Adrenal gland (tissue), 5 donors: ENCODE measurements at regions not wholly inside any gene's neighbourhood (a gene's known extent, or its start where the extent isn't known, plus 50 kb on each side); places are given as distances from the start of the nearest gene placed in this dataset.

Source experiments
- POLR2A ChIP-seq, 2 donors: fragments of 450-650 bp; IDR thresholded peaks; one replicate each; pipeline ENCODE4 v1.6.1; 2017; ENCODE audit warnings: antibody characterized with exemption in 2 of 2, mild to moderate bottlenecking in 2 of 2, moderate library complexity in 1 of 2
- TF ChIP-seq, protein P1 (sequence below), 6 experiments: fragments of 450-650 bp in 4 of 6; fragments of 200-600 bp in 2 of 6; sonication (generic) in 1 of 6; IDR thresholded peaks; 1 replicate in 5 of 6; 2 replicates in 1 of 6; pipeline versions ENCODE4 v1.5.1 to v1.8.0; 2016 to 2021; ENCODE audit warnings: antibody characterized with exemption in 6 of 6, mild to moderate bottlenecking in 2 of 6, moderate library complexity in 1 of 6
- donor health status: DM: no; HTN: no; CAD: no.

DNA sequence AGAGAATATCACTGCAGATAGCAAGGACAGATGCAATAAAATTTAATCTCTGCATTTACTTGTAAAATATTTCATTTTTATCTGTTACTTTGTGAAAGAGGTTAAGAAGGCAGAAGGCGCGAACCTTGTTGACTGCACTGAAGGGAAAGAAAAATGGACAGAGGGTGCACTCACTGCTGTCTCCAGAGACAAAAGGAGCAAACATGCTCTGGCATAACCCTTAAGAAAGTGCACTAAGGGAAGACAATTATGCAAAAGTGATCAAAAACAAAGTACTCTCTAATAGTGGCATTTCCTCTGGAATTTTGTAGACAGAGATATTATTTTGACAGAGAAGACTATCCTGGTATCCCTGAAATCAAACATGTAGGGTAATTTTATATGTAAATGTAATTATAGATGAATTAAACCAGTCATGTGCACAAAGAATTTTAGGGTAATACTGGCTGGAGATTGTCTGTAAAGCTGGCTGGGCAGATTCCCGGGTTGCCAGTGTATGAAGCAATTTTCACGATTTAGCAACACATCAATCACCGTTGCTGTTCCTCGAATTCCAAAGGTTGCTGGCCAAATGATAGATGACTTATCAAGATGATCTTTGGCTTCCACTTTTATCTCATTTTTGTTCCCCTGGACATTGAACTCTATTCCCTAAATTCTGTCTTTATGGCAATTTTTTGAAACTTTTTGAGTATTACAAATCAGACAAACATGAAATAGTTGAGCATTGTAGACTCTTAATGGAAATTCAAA is 1176.9 kb downstream of the SUCLG1 start:
- TF ChIP-seq POLR2A (IDR thresholded peaks at IDR 0.05), result no peak
- TF ChIP-seq, protein P1, sequence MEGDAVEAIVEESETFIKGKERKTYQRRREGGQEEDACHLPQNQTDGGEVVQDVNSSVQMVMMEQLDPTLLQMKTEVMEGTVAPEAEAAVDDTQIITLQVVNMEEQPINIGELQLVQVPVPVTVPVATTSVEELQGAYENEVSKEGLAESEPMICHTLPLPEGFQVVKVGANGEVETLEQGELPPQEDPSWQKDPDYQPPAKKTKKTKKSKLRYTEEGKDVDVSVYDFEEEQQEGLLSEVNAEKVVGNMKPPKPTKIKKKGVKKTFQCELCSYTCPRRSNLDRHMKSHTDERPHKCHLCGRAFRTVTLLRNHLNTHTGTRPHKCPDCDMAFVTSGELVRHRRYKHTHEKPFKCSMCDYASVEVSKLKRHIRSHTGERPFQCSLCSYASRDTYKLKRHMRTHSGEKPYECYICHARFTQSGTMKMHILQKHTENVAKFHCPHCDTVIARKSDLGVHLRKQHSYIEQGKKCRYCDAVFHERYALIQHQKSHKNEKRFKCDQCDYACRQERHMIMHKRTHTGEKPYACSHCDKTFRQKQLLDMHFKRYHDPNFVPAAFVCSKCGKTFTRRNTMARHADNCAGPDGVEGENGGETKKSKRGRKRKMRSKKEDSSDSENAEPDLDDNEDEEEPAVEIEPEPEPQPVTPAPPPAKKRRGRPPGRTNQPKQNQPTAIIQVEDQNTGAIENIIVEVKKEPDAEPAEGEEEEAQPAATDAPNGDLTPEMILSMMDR (IDR thresholded peaks at IDR 0.05), result no peak
